ENCODE measurements at regions not wholly inside any gene's neighbourhood (a gene's known extent, or its start where the extent isn't known, plus 50 kb on each side); places are given as distances from the start of the nearest gene placed in this dataset.

DNA sequence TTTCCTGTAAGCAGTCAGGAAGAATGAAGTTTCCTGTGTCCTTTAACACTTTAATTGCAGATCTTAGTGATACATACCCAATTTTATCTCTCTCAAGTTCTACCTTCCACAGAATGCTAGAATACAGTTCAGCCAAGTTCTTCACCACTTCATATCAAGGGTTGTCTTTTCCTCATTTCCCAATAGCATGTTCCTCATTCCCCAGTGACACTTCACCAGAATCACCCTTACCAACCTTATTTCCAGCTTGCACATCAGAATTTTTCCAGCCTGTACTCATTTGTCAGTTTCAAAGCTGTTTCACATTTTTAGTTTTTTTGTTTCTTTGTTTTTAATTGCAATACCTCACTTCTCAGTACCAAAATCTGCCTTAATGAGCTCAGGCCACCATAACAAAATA, 126.1 kb downstream of the ESM1 start:
- no peaks in the 10 kb centered on the region for H3K79me2 ChIP-seq (ENCODE audit: insufficient read depth, low read length)

DNA sequence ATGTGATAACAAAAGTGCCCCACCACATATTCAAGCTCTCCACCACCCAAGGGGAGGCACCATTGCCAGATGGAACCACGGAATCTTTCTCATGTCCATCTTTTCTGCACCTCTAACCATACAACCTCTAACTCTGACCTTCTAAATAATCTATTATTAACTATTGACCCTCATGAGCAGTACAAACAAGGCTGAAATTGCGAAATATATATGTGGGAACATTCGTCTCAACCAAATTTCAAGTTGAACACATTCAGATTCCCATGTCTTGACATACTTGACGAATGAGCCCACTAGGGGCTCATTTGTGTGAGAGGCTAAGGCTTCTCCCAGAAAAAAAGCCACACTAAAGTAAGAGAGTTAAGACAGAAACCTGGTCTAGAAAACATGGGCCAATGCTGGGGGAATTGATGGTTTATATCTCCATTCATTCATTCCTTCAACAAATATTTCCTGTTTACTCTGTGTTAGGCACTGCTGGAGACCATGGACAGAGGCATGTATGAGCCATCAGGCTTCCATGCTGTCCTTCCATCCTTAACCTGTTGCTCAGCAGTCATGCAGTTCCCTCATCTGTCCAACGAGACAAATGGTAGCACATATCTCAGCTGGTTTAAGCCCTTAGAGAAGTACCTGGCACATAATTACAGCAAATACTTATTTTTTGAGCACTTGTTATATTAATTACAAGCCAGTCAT, 130.4 kb downstream of the ESM1 start:
- no peaks in the 10 kb centered on the region for H3K27me3 ChIP-seq (ENCODE audit: insufficient read depth, low read length, poor library complexity, severe bottlenecking)
- H3K9me2 ChIP-seq (replicated peaks; ENCODE audit: low read depth, low read length) = no peaks in the 10 kb centered on the region
- H3K79me2 ChIP-seq (ENCODE audit: insufficient read depth, low read length) = no peaks in the 10 kb centered on the region
- H3K9me3 ChIP-seq (ENCODE audit: insufficient read depth, low read depth, low read length) = peaks cover 7% of the 10 kb centered on the region; the same call in 1 of the 2 replicates
- no peak for TF ChIP-seq EZH2phosphoT487 (IDR thresholded peaks at IDR 0.05; ENCODE audit: borderline replicate concordance)
- TF ChIP-seq, protein P1, sequence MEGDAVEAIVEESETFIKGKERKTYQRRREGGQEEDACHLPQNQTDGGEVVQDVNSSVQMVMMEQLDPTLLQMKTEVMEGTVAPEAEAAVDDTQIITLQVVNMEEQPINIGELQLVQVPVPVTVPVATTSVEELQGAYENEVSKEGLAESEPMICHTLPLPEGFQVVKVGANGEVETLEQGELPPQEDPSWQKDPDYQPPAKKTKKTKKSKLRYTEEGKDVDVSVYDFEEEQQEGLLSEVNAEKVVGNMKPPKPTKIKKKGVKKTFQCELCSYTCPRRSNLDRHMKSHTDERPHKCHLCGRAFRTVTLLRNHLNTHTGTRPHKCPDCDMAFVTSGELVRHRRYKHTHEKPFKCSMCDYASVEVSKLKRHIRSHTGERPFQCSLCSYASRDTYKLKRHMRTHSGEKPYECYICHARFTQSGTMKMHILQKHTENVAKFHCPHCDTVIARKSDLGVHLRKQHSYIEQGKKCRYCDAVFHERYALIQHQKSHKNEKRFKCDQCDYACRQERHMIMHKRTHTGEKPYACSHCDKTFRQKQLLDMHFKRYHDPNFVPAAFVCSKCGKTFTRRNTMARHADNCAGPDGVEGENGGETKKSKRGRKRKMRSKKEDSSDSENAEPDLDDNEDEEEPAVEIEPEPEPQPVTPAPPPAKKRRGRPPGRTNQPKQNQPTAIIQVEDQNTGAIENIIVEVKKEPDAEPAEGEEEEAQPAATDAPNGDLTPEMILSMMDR (conservative IDR thresholded peaks at IDR 0.05; ENCODE audit: low read length) = no peak
- H4K20me1 ChIP-seq (ENCODE audit: insufficient read depth, low read length, poor library complexity, severe bottlenecking) = no peaks in the 10 kb centered on the region
- no peaks in the 10 kb centered on the region for H3K4me1 ChIP-seq (ENCODE audit: insufficient read depth, low read length, poor library complexity, severe bottlenecking)
- no peak overlapping the region for H2AFZ ChIP-seq (ENCODE audit: low read length)
- no peak overlapping the region for H3K4me3 ChIP-seq (ENCODE audit: low read length, poor library complexity, severe bottlenecking)
- no peaks in the 10 kb centered on the region for H3K36me3 ChIP-seq (ENCODE audit: insufficient read depth, low read length)
- H3K9ac ChIP-seq (ENCODE audit: low read depth, low read length, poor library complexity, severe bottlenecking) = no peak overlapping the region
- no peaks in the 10 kb centered on the region for H3F3A ChIP-seq (ENCODE audit: low read depth)
- H3K4me2 ChIP-seq (ENCODE audit: low read depth, low read length, poor library complexity, severe bottlenecking) = no peak overlapping the region

More for the DNA sequence above, 126.1 kb downstream of the ESM1 start:
- Histone ChIP-seq H3K4me1 (ENCODE audit: insufficient read depth, low read length, poor library complexity, severe bottlenecking) (no peaks in the 10 kb centered on the region), H4K20me1 (ENCODE audit: insufficient read depth, low read length, poor library complexity, severe bottlenecking) (no peaks in the 10 kb centered on the region), H3K9ac (ENCODE audit: low read depth, low read length, poor library complexity, severe bottlenecking) (no peak overlapping the region), H3K36me3 (ENCODE audit: insufficient read depth, low read length) (no peaks in the 10 kb centered on the region), H3F3A (ENCODE audit: low read depth) (no peaks in the 10 kb centered on the region), H2AFZ (ENCODE audit: low read length) (no peak overlapping the region), H3K4me3 (ENCODE audit: low read length, poor library complexity, severe bottlenecking) (no peak overlapping the region), H3K27me3 (ENCODE audit: insufficient read depth, low read length, poor library complexity, severe bottlenecking) (no peaks in the 10 kb centered on the region), H3K9me3 (ENCODE audit: insufficient read depth, low read depth, low read length) (peaks cover 7% of the 10 kb centered on the region; the same call in 1 of the 2 replicates), H3K9me2 (replicated peaks; ENCODE audit: low read depth, low read length) (no peaks in the 10 kb centered on the region), H3K4me2 (ENCODE audit: low read depth, low read length, poor library complexity, severe bottlenecking) (no peak overlapping the region)
- no peak for TF ChIP-seq EZH2phosphoT487 (IDR thresholded peaks at IDR 0.05; ENCODE audit: borderline replicate concordance)
- TF ChIP-seq, protein P1 (conservative IDR thresholded peaks at IDR 0.05; ENCODE audit: low read length) = no peak

DNA sequence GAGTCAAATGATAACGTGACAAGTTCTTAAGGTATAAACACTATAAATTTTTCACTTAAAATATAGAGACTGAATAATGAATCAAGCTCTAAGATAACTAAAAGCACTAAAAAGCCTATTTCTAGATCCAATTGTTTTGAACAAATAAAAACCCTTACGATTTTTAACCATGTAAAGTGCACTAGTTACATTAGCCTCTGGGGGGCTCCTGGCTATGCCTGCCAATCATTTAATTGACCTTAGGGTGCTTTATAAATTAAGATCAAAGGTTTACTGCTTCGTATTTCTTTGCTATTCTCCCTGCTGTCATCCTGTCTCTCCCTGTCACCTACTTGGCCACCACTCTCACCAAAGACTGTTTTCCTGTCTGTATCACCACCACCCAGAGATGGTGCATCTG, 133.4 kb downstream of the ESM1 start:
- H3K4me2 ChIP-seq (ENCODE audit: low read depth, low read length, poor library complexity, severe bottlenecking) = no peak overlapping the region
- TF ChIP-seq EZH2phosphoT487 (IDR thresholded peaks at IDR 0.05; ENCODE audit: borderline replicate concordance) = no peak
- TF ChIP-seq, protein P1 (conservative IDR thresholded peaks at IDR 0.05; ENCODE audit: low read length) = peak; percentile 64
- H3F3A ChIP-seq (ENCODE audit: low read depth) = no peaks in the 10 kb centered on the region
- H4K20me1 ChIP-seq (ENCODE audit: insufficient read depth, low read length, poor library complexity, severe bottlenecking) = no peaks in the 10 kb centered on the region
- no peak overlapping the region for H3K4me3 ChIP-seq (ENCODE audit: low read length, poor library complexity, severe bottlenecking)
- no peaks in the 10 kb centered on the region for H3K79me2 ChIP-seq (ENCODE audit: insufficient read depth, low read length)
- H3K27me3 ChIP-seq (ENCODE audit: insufficient read depth, low read length, poor library complexity, severe bottlenecking) = no peaks in the 10 kb centered on the region
- no peaks in the 10 kb centered on the region for H3K9me3 ChIP-seq (ENCODE audit: insufficient read depth, low read depth, low read length)
- H3K9ac ChIP-seq (ENCODE audit: low read depth, low read length, poor library complexity, severe bottlenecking) = no peak overlapping the region
- no peak overlapping the region for H2AFZ ChIP-seq (ENCODE audit: low read length)
- no peaks in the 10 kb centered on the region for H3K36me3 ChIP-seq (ENCODE audit: insufficient read depth, low read length)
- H3K9me2 ChIP-seq (replicated peaks; ENCODE audit: low read depth, low read length) = no peaks in the 10 kb centered on the region
- no peaks in the 10 kb centered on the region for H3K4me1 ChIP-seq (ENCODE audit: insufficient read depth, low read length, poor library complexity, severe bottlenecking)

All from Loucy (cell line).